Esophagus squamous epithelium (tissue), 4 donors: ENCODE measurements at regions not wholly inside any gene's neighbourhood (a gene's known extent, or its start where the extent isn't known, plus 50 kb on each side); places are given as distances from the start of the nearest gene placed in this dataset.

Experiments used
- POLR2A ChIP-seq, 4 donors: fragments of 450-650 bp; IDR thresholded peaks; one replicate each; pipeline ENCODE4 v1.6.1; 2017; ENCODE audit warnings: antibody characterized with exemption in 4 of 4, mild to moderate bottlenecking in 4 of 4, moderate library complexity in 3 of 4
- TF ChIP-seq, protein P1 (sequence below), 6 experiments: fragments of 450-650 bp in 4 of 6; fragments of 200-600 bp in 2 of 6; sonication (generic) in 2 of 6; IDR thresholded peaks; one replicate each; pipeline ENCODE4 v1.5.1; 2016 to 2019; ENCODE audit warnings: antibody characterized with exemption in 6 of 6, mild to moderate bottlenecking in 4 of 6, moderate library complexity in 4 of 6

DNA sequence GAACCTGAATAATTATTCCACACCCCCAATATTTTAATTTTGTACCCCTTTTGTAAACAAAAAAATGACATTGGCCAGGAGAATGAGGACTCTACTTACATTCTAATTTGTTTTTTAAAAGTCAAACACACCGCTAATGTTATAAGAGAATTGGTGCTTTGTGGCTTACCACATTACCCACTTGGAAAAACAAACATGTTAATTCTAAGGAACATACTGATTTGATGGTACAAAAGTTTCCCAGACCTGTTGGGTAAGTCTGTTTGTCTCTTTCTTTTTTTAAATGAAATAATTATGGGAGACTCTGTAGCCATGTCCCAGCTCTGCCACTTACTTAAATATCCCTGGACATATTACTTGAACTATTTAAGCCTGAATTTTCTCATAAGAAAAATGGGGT lies 352.5 kb upstream of the C2CD4B start:
- TF ChIP-seq, protein P1, sequence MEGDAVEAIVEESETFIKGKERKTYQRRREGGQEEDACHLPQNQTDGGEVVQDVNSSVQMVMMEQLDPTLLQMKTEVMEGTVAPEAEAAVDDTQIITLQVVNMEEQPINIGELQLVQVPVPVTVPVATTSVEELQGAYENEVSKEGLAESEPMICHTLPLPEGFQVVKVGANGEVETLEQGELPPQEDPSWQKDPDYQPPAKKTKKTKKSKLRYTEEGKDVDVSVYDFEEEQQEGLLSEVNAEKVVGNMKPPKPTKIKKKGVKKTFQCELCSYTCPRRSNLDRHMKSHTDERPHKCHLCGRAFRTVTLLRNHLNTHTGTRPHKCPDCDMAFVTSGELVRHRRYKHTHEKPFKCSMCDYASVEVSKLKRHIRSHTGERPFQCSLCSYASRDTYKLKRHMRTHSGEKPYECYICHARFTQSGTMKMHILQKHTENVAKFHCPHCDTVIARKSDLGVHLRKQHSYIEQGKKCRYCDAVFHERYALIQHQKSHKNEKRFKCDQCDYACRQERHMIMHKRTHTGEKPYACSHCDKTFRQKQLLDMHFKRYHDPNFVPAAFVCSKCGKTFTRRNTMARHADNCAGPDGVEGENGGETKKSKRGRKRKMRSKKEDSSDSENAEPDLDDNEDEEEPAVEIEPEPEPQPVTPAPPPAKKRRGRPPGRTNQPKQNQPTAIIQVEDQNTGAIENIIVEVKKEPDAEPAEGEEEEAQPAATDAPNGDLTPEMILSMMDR (IDR thresholded peaks at IDR 0.05), result no peak
- no peak for TF ChIP-seq POLR2A (IDR thresholded peaks at IDR 0.05)
